Esophagus muscularis mucosa (tissue), 4 donors: ENCODE measurements at regions not wholly inside any gene's neighbourhood (a gene's known extent, or its start where the extent isn't known, plus 50 kb on each side); places are given as distances from the start of the nearest gene placed in this dataset.

Experiments
- DNase-seq: peaks from one replicate; pipeline ENCODE4 v3.0.0-alpha.2; 2017; ENCODE audit errors: extremely low spot score
- H3K27ac ChIP-seq, 4 donors: fragments of 200-600 bp; sonication (generic); replicated peaks in 1 of 4; 1 replicate in 3 of 4; 2 replicates in 1 of 4; pipeline ENCODE4 v1.5.1; 2016 to 2019; ENCODE audit warnings: mild to moderate bottlenecking in 1 of 4
- H3K27me3 ChIP-seq, 4 donors: fragments of 200-600 bp; sonication (generic); one replicate each; pipeline versions ENCODE4 v1.5.1 to v1.6.0; 2016 to 2019
- H3K36me3 ChIP-seq, 4 donors: fragments of 200-600 bp; sonication (generic); one replicate each; pipeline ENCODE4 v1.5.1; 2016 to 2019
- H3K4me1 ChIP-seq, 4 donors: fragments of 200-600 bp; sonication (generic); one replicate each; pipeline ENCODE4 v1.5.1; 2016 to 2019
- H3K4me3 ChIP-seq, 4 donors: fragments of 200-600 bp; sonication (generic); 1 replicate in 2 of 4; 2 replicates in 2 of 4; pipeline ENCODE4 v1.5.1; 2016 to 2019; ENCODE audit warnings: mild to moderate bottlenecking in 4 of 4, moderate library complexity in 1 of 4
- H3K9me3 ChIP-seq, 4 donors: fragments of 200-600 bp; sonication (generic); 1 replicate in 3 of 4; 2 replicates in 1 of 4; pipeline ENCODE4 v1.5.1; 2016 to 2019
- CTCF ChIP-seq, 3 experiments: fragments of 200-600 bp in 2 of 3; fragments of 450-650 bp in 1 of 3; sonication (generic) in 2 of 3; IDR thresholded peaks; one replicate each; pipeline ENCODE4 v1.5.1; 2017 to 2019; ENCODE audit warnings: antibody characterized with exemption in 3 of 3, mild to moderate bottlenecking in 2 of 3, moderate library complexity in 1 of 3
- EP300 ChIP-seq: sonication (generic); formaldehyde crosslinking; IDR thresholded peaks from one replicate; pipeline ENCODE4 v1.6.1; 2017; ENCODE audit warnings: antibody characterized with exemption
- POLR2A ChIP-seq: fragments of 450-650 bp; IDR thresholded peaks from one replicate; pipeline ENCODE4 v1.6.1; 2017; ENCODE audit warnings: antibody characterized with exemption, moderate library complexity, mild to moderate bottlenecking, low read depth
- POLR2AphosphoS5 ChIP-seq, 2 donors: sonication (generic); formaldehyde crosslinking; IDR thresholded peaks; one replicate each; pipeline ENCODE4 v1.6.1; 2017; ENCODE audit warnings: antibody characterized with exemption in 2 of 2
- WGBS: methylation state at CpG from one replicate; pipeline ENCODE4 v1.1.5; 2018; 5-methylcytosine and 5-hydroxymethylcytosine counted together
- intact Hi-C: fragments of 100-400 bp; cut with DNase I; formaldehyde crosslinking; loops from one replicate; pipeline ENCODE4 v1.15.1; 2023

GRCh38 chr13:97896446-97896845 lies 57.0 kb upstream of the IPO5 start:
- no peak overlapping the region for H3K27ac ChIP-seq
- no peaks in the 10 kb centered on the region for H3K36me3 ChIP-seq
- no peaks in the 10 kb centered on the region for H3K27me3 ChIP-seq
- TF ChIP-seq POLR2A (no peak), POLR2AphosphoS5 (IDR thresholded peaks at IDR 0.05) (no peak)
- DNase-seq = no peak
- H3K4me3 ChIP-seq = no peak overlapping the region
- H3K4me1 ChIP-seq = peaks cover 0 to 27% (median 24%) of the 10 kb centered on the region in 4 donors
- H3K9me3 ChIP-seq = no peaks in the 10 kb centered on the region
- intact Hi-C loops = no loop called here
- WGBS = 95% methylated on average over 2 of the region's 2 CpGs

- Histone ChIP-seq H3K4me3 (no peak overlapping the region), H3K27ac (peak overlapping the region in 1 of 4 donors; percentile 10), H3K9me3 (no peaks in the 10 kb centered on the region), H3K4me1 (peaks cover 4 to 44% (median 37%) of the 10 kb centered on the region in 4 donors), H3K36me3 (no peaks in the 10 kb centered on the region), H3K27me3 (no peaks in the 10 kb centered on the region)
- DNase-seq = no peak
- TF ChIP-seq POLR2AphosphoS5 (IDR thresholded peaks at IDR 0.05) = no peak
- TF ChIP-seq POLR2A = no peak
- no peak for TF ChIP-seq EP300
- no peak for TF ChIP-seq CTCF (IDR thresholded peaks at IDR 0.05)
- intact Hi-C loops = no loop called here
- WGBS = no CpG with 5 or more reads among the region's 1 CpG
Observed at GRCh38 chr13:97901716-97902115, 51.8 kb upstream of the IPO5 start.
